ENCODE measurements at regions not wholly inside any gene's neighbourhood (a gene's known extent, or its start where the extent isn't known, plus 50 kb on each side); places are given as distances from the start of the nearest gene placed in this dataset.
"Not testable (repeated sequence)": the region's sequence is repeated elsewhere in the genome, so short reads cannot be mapped to it uniquely, and the experiment has no call there.

- not testable (repeated sequence) for H3K27me3 ChIP-seq; H3K36me3 ChIP-seq; H3K4me1 ChIP-seq (ENCODE audit: control insufficient read depth in 1 of 2, insufficient read depth in 1 of 2, low read depth in 1 of 2, low read length in 1 of 2); H3K27ac ChIP-seq; H3K4me3 ChIP-seq (ENCODE audit: low read depth in 1 of 2, low read length in 1 of 2); H3K9me3 ChIP-seq
These were observed 88.2 kb upstream of the ADCY2 start for GRCh38 chr5:7307709-7308108.

GRCh38 chr5:7309715-7310114, 86.2 kb upstream of the ADCY2 start:
- not testable (repeated sequence) for H3K4me3 ChIP-seq (ENCODE audit: low read depth in 1 of 2, low read length in 1 of 2); H3K4me1 ChIP-seq (ENCODE audit: control insufficient read depth in 1 of 2, insufficient read depth in 1 of 2, low read depth in 1 of 2, low read length in 1 of 2); H3K27me3 ChIP-seq; H3K36me3 ChIP-seq; H3K9me3 ChIP-seq; H3K27ac ChIP-seq

DNA sequence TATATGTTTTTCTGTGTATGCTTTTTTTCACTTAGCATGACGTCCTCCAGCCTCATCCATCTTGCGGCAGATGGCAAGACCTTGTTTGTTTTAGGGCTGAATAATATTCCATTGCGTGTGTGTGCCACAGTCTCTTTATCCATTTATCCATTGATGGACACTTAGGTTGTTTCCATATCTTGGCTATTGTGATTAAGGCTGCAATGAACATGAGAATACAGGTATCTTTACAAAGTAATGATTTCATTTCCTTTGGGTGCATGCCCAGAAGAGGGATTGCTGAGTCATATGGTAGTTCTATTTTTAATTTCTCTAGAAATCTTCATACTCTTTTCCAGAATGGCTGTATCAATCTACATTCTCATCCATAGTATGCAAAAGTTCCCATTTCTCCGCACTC, 85.3 kb upstream of the ADCY2 start:
- H3K27ac ChIP-seq; H3K36me3 ChIP-seq; H3K4me1 ChIP-seq (ENCODE audit: control insufficient read depth in 1 of 2, insufficient read depth in 1 of 2, low read depth in 1 of 2, low read length in 1 of 2); H3K9me3 ChIP-seq; H3K27me3 ChIP-seq; H3K4me3 ChIP-seq (ENCODE audit: low read depth in 1 of 2, low read length in 1 of 2): not testable (repeated sequence)

DNA sequence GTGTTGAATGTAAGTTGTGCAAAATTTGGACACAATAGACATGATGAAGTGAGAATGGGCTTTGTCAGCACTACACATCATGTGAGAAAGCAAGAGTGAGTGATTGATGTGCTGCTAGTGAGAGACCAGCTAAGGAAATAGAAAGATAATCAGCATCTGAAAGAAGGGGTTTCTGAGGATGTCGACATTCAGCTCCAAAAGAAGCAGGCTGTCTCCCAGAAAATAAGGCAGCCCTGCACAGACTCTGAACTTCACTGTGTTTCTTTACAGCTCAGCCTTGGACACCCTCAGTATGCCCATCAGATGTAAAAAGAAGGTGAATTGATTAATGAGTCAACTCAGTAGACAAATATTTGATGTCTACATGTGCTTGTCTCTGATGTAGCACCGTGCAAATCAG, 80.8 kb upstream of the ADCY2 start:
- no peaks in the 10 kb centered on the region for H3K9me3 ChIP-seq
- H3K27ac ChIP-seq = no peak overlapping the region
- H3K4me3 ChIP-seq (ENCODE audit: low read depth in 1 of 2, low read length in 1 of 2) = no peak overlapping the region
- TF ChIP-seq, protein P1, sequence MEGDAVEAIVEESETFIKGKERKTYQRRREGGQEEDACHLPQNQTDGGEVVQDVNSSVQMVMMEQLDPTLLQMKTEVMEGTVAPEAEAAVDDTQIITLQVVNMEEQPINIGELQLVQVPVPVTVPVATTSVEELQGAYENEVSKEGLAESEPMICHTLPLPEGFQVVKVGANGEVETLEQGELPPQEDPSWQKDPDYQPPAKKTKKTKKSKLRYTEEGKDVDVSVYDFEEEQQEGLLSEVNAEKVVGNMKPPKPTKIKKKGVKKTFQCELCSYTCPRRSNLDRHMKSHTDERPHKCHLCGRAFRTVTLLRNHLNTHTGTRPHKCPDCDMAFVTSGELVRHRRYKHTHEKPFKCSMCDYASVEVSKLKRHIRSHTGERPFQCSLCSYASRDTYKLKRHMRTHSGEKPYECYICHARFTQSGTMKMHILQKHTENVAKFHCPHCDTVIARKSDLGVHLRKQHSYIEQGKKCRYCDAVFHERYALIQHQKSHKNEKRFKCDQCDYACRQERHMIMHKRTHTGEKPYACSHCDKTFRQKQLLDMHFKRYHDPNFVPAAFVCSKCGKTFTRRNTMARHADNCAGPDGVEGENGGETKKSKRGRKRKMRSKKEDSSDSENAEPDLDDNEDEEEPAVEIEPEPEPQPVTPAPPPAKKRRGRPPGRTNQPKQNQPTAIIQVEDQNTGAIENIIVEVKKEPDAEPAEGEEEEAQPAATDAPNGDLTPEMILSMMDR (IDR thresholded peaks at IDR 0.05) = no peak
- H3K4me1 ChIP-seq (ENCODE audit: control insufficient read depth in 1 of 2, insufficient read depth in 1 of 2, low read depth in 1 of 2, low read length in 1 of 2) = no peaks in the 10 kb centered on the region
- H3K36me3 ChIP-seq = no peaks in the 10 kb centered on the region
- H3K27me3 ChIP-seq = no peaks in the 10 kb centered on the region

- H3K36me3 ChIP-seq = no peaks in the 10 kb centered on the region
- H3K4me1 ChIP-seq (ENCODE audit: control insufficient read depth in 1 of 2, insufficient read depth in 1 of 2, low read depth in 1 of 2, low read length in 1 of 2) = no peaks in the 10 kb centered on the region
- H3K27ac ChIP-seq = no peak overlapping the region
- H3K4me3 ChIP-seq (ENCODE audit: low read depth in 1 of 2, low read length in 1 of 2) = no peak overlapping the region
- no peaks in the 10 kb centered on the region for H3K27me3 ChIP-seq
- TF ChIP-seq, protein P1 (IDR thresholded peaks at IDR 0.05) = no peak
- H3K9me3 ChIP-seq = no peaks in the 10 kb centered on the region
These were observed 78.2 kb upstream of the ADCY2 start for GRCh38 chr5:7317751-7318150.

DNA sequence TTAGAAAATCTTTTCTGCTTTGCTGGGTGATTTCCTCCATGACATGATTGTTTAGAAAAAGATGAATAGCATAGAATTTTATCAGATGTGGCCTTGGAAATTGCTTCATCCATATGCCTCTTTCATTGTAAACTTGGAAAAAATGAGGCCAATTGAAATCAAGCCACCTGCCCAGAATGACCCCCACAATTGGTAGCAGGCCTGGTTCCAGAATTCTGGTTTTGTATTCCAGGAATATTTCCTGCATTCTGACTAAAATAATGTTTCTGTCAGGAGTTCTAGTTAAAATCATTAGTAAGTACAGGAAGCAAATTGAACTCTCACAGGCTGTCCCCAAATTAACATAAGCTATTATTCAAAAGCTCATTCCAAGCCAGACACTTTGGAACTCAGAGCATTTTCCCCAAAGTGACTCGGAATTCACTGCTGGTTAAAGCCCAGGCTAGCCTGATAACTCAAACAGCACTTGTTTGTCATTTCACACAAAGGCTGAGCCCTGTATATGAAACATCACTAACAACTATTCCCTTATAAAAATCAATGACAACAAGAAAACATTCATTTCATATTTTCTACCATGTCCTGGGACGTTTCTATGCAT, 75.1 kb upstream of the ADCY2 start:
- no peaks in the 10 kb centered on the region for H3K9me3 ChIP-seq
- no peaks in the 10 kb centered on the region for H3K36me3 ChIP-seq
- H3K4me1 ChIP-seq (ENCODE audit: control insufficient read depth in 1 of 2, insufficient read depth in 1 of 2, low read depth in 1 of 2, low read length in 1 of 2) = no peaks in the 10 kb centered on the region
- H3K27ac ChIP-seq = no peak overlapping the region
- H3K27me3 ChIP-seq = no peaks in the 10 kb centered on the region
- H3K4me3 ChIP-seq (ENCODE audit: low read depth in 1 of 2, low read length in 1 of 2) = no peak overlapping the region
- TF ChIP-seq, protein P1 (IDR thresholded peaks at IDR 0.05) = no peak

- TF ChIP-seq, protein P1 (IDR thresholded peaks at IDR 0.05) = no peak
- H3K4me3 ChIP-seq (ENCODE audit: low read depth in 1 of 2, low read length in 1 of 2) = no peak overlapping the region
- H3K9me3 ChIP-seq = no peaks in the 10 kb centered on the region
- H3K27me3 ChIP-seq = no peaks in the 10 kb centered on the region
- no peak overlapping the region for H3K27ac ChIP-seq
- no peaks in the 10 kb centered on the region for H3K4me1 ChIP-seq (ENCODE audit: control insufficient read depth in 1 of 2, insufficient read depth in 1 of 2, low read depth in 1 of 2, low read length in 1 of 2)
- no peaks in the 10 kb centered on the region for H3K36me3 ChIP-seq
These were observed 74.2 kb upstream of the ADCY2 start for GRCh38 chr5:7321724-7322123.

Data from neutrophil (primary cell).